ENCODE measurements at regions not wholly inside any gene's neighbourhood (a gene's known extent, or its start where the extent isn't known, plus 50 kb on each side); places are given as distances from the start of the nearest gene placed in this dataset.

- ChIA-PET POLR2A (no interaction called here), CTCF (interaction anchor here (0.7 to 2.0 kb wide), 3 partner anchors 29 to 268 kb away, joined by 3 to 19 read pairs (median 5); no protein-coding TSS in a partner anchor)
- DNase-seq (ENCODE audit: extremely low spot score), result peak; percentile 35
- TF ChIP-seq ARNT (IDR thresholded peaks at IDR 0.05), result no peak
- TF ChIP-seq HDGF (IDR thresholded peaks at IDR 0.05; ENCODE audit: borderline replicate concordance), result no peak
- no peak for TF ChIP-seq LEF1 (IDR thresholded peaks at IDR 0.05; ENCODE audit: borderline replicate concordance)
- no peak for TF ChIP-seq BHLHE40 (IDR thresholded peaks at IDR 0.05; ENCODE audit: borderline replicate concordance)
- TF ChIP-seq SP1 (IDR thresholded peaks at IDR 0.05), result no peak
- no peak for TF ChIP-seq NFRKB (IDR thresholded peaks at IDR 0.05)
- no peak for TF ChIP-seq FOXK2 (IDR thresholded peaks at IDR 0.05)
- no peak for TF ChIP-seq L3MBTL2 (conservative IDR thresholded peaks at IDR 0.05)
- TF ChIP-seq ZNF384 (IDR thresholded peaks at IDR 0.05), result no peak
- TF ChIP-seq FOXA1 (IDR thresholded peaks at IDR 0.05), result no peak
- TF ChIP-seq FOXM1 (IDR thresholded peaks at IDR 0.05; ENCODE audit: borderline replicate concordance), result no peak
- no peak for TF ChIP-seq TARDBP (IDR thresholded peaks at IDR 0.05)
- no peak for TF ChIP-seq CTBP1 (IDR thresholded peaks at IDR 0.05; ENCODE audit: borderline replicate concordance)
Measured at GRCh38 chr17:11144358-11145233, 96.4 kb upstream of the SHISA6 start.

- POLR2A ChIA-PET, result no interaction called here
Measured at GRCh38 chr17:11142231-11142630, 98.8 kb upstream of the SHISA6 start.

GRCh38 chr17:11140501-11140900 lies 100.5 kb upstream of the SHISA6 start:
- TF ChIP-seq ARNT (IDR thresholded peaks at IDR 0.05) (no peak), NFRKB (IDR thresholded peaks at IDR 0.05) (no peak), BHLHE40 (IDR thresholded peaks at IDR 0.05; ENCODE audit: borderline replicate concordance) (no peak), SP1 (IDR thresholded peaks at IDR 0.05) (no peak), PKNOX1 (IDR thresholded peaks at IDR 0.05) (no peak), ZNF384 (IDR thresholded peaks at IDR 0.05) (no peak), FOXA1 (IDR thresholded peaks at IDR 0.05) (no peak), TARDBP (IDR thresholded peaks at IDR 0.05) (no peak), L3MBTL2 (conservative IDR thresholded peaks at IDR 0.05) (no peak), SUZ12 (IDR thresholded peaks at IDR 0.05) (no peak), CTBP1 (IDR thresholded peaks at IDR 0.05; ENCODE audit: borderline replicate concordance) (no peak), LEF1 (IDR thresholded peaks at IDR 0.05; ENCODE audit: borderline replicate concordance) (no peak), FOXK2 (IDR thresholded peaks at IDR 0.05) (no peak), HDGF (IDR thresholded peaks at IDR 0.05; ENCODE audit: borderline replicate concordance) (no peak), FOXM1 (IDR thresholded peaks at IDR 0.05; ENCODE audit: borderline replicate concordance) (no peak), ELF4 (IDR thresholded peaks at IDR 0.05) (no peak)
- CTCF ChIA-PET, result interaction anchor here (0.8 to 0.9 kb wide), 2 partner anchors 264 to 265 kb away, joined by 3 read pairs; no protein-coding TSS in a partner anchor
- POLR2A ChIA-PET, result no interaction called here
- DNase-seq (ENCODE audit: extremely low spot score), result no peak

More at GRCh38 chr17:11142231-11142630, 98.8 kb upstream of the SHISA6 start:
- no peak for TF ChIP-seq FOXA1 (IDR thresholded peaks at IDR 0.05)
- TF ChIP-seq TARDBP (IDR thresholded peaks at IDR 0.05), result no peak
- TF ChIP-seq FOXK2 (IDR thresholded peaks at IDR 0.05), result no peak
- TF ChIP-seq ARNT (IDR thresholded peaks at IDR 0.05), result no peak
- no peak for TF ChIP-seq SUZ12 (IDR thresholded peaks at IDR 0.05)
- no peak for TF ChIP-seq LEF1 (IDR thresholded peaks at IDR 0.05; ENCODE audit: borderline replicate concordance)
- no peak for TF ChIP-seq CTBP1 (IDR thresholded peaks at IDR 0.05; ENCODE audit: borderline replicate concordance)
- no peak for TF ChIP-seq L3MBTL2 (conservative IDR thresholded peaks at IDR 0.05)
- TF ChIP-seq ELF4 (IDR thresholded peaks at IDR 0.05), result no peak
- no peak for TF ChIP-seq NFRKB (IDR thresholded peaks at IDR 0.05)
- TF ChIP-seq HDGF (IDR thresholded peaks at IDR 0.05; ENCODE audit: borderline replicate concordance), result no peak
- no peak for TF ChIP-seq BHLHE40 (IDR thresholded peaks at IDR 0.05; ENCODE audit: borderline replicate concordance)
- TF ChIP-seq ZNF384 (IDR thresholded peaks at IDR 0.05), result no peak
- no peak for TF ChIP-seq SP1 (IDR thresholded peaks at IDR 0.05)
- no peak for DNase-seq (ENCODE audit: extremely low spot score)
- CTCF ChIA-PET, result no interaction called here

- POLR2A ChIA-PET, result no interaction called here
- DNase-seq (ENCODE audit: extremely low spot score), result no peak
- CTCF ChIA-PET, result no interaction called here
- TF ChIP-seq CTBP1 (IDR thresholded peaks at IDR 0.05; ENCODE audit: borderline replicate concordance) (no peak), HDGF (IDR thresholded peaks at IDR 0.05; ENCODE audit: borderline replicate concordance) (no peak), FOXK2 (IDR thresholded peaks at IDR 0.05) (no peak), SP1 (IDR thresholded peaks at IDR 0.05) (no peak)
Measured at GRCh38 chr17:11140043-11140442, 101.0 kb upstream of the SHISA6 start.

GRCh38 chr17:11138023-11138422 lies 103.0 kb upstream of the SHISA6 start:
- ChIA-PET POLR2A (no interaction called here), CTCF (no interaction called here)
- no peak for TF ChIP-seq ZNF384 (IDR thresholded peaks at IDR 0.05)
- TF ChIP-seq L3MBTL2 (conservative IDR thresholded peaks at IDR 0.05), result no peak
- TF ChIP-seq ARNT (IDR thresholded peaks at IDR 0.05), result no peak
- TF ChIP-seq ELF4 (IDR thresholded peaks at IDR 0.05), result no peak
- TF ChIP-seq BHLHE40 (IDR thresholded peaks at IDR 0.05; ENCODE audit: borderline replicate concordance), result no peak
- no peak for TF ChIP-seq FOXA1 (IDR thresholded peaks at IDR 0.05)
- no peak for TF ChIP-seq NFRKB (IDR thresholded peaks at IDR 0.05)
- no peak for TF ChIP-seq LEF1 (IDR thresholded peaks at IDR 0.05; ENCODE audit: borderline replicate concordance)
- TF ChIP-seq TARDBP (IDR thresholded peaks at IDR 0.05), result no peak
- TF ChIP-seq FOXM1 (IDR thresholded peaks at IDR 0.05; ENCODE audit: borderline replicate concordance), result no peak
- no peak for TF ChIP-seq PKNOX1 (IDR thresholded peaks at IDR 0.05)
- TF ChIP-seq HDGF (IDR thresholded peaks at IDR 0.05; ENCODE audit: borderline replicate concordance), result no peak
- TF ChIP-seq CTBP1 (IDR thresholded peaks at IDR 0.05; ENCODE audit: borderline replicate concordance), result no peak
- no peak for TF ChIP-seq SUZ12 (IDR thresholded peaks at IDR 0.05)
- no peak for TF ChIP-seq FOXK2 (IDR thresholded peaks at IDR 0.05)
- DNase-seq (ENCODE audit: extremely low spot score), result no peak

- TF ChIP-seq SUZ12 (IDR thresholded peaks at IDR 0.05) (no peak), LEF1 (IDR thresholded peaks at IDR 0.05; ENCODE audit: borderline replicate concordance) (no peak), FOXK2 (IDR thresholded peaks at IDR 0.05) (no peak), PKNOX1 (IDR thresholded peaks at IDR 0.05) (no peak), CTBP1 (IDR thresholded peaks at IDR 0.05; ENCODE audit: borderline replicate concordance) (no peak), BHLHE40 (IDR thresholded peaks at IDR 0.05; ENCODE audit: borderline replicate concordance) (no peak), ELF4 (IDR thresholded peaks at IDR 0.05) (no peak), NFRKB (IDR thresholded peaks at IDR 0.05) (no peak), FOXA1 (IDR thresholded peaks at IDR 0.05) (no peak), SP1 (IDR thresholded peaks at IDR 0.05) (no peak), ARNT (IDR thresholded peaks at IDR 0.05) (no peak), TARDBP (IDR thresholded peaks at IDR 0.05) (no peak), L3MBTL2 (conservative IDR thresholded peaks at IDR 0.05) (no peak), FOXM1 (IDR thresholded peaks at IDR 0.05; ENCODE audit: borderline replicate concordance) (no peak), HDGF (IDR thresholded peaks at IDR 0.05; ENCODE audit: borderline replicate concordance) (no peak), ZNF384 (IDR thresholded peaks at IDR 0.05) (no peak)
- ChIA-PET CTCF (no interaction called here), POLR2A (no interaction called here)
- DNase-seq (ENCODE audit: extremely low spot score), result no peak
Measured at GRCh38 chr17:11135819-11136218, 105.2 kb upstream of the SHISA6 start.
